Mesenchymal stem cell (in vitro differentiated cells and primary cell): ENCODE measurements at regions not wholly inside any gene's neighbourhood (a gene's known extent, or its start where the extent isn't known, plus 50 kb on each side); places are given as distances from the start of the nearest gene placed in this dataset.

ENCODE experiments used
- DNase-seq: peaks from one replicate; pipeline ENCODE4 v3.0.0-alpha.2; 2013
- H2AFZ ChIP-seq: one replicate; pipeline ENCODE4 v1.6.1; 2013; ENCODE audit warnings: low read depth, mild to moderate bottlenecking, control low read depth, inconsistent platforms, low read length, moderate library complexity
- H2AK5ac ChIP-seq: 2 replicates; pipeline ENCODE4 v1.6.1; 2013; ENCODE audit warnings: low read length, moderate library complexity, mild to moderate bottlenecking, inconsistent platforms; ENCODE audit not compliant: severe bottlenecking
- H2BK120ac ChIP-seq: one replicate; pipeline ENCODE4 v1.6.1; 2013; ENCODE audit warnings: low read depth, mild to moderate bottlenecking, inconsistent platforms, low read length, moderate library complexity
- H2BK12ac ChIP-seq, 2 experiments: one replicate each; pipeline ENCODE4 v1.6.1; 2013; ENCODE audit warnings: inconsistent platforms in 2 of 2, low read length in 2 of 2, mild to moderate bottlenecking in 2 of 2, moderate library complexity in 2 of 2, control low read depth in 1 of 2
- H2BK15ac ChIP-seq: one replicate; pipeline ENCODE4 v1.6.1; 2013; ENCODE audit warnings: mild to moderate bottlenecking, low read depth, inconsistent platforms; ENCODE audit not compliant: poor library complexity, severe bottlenecking
- H2BK5ac ChIP-seq: 2 replicates; pipeline ENCODE4 v1.6.1; 2013; ENCODE audit warnings: low read depth, mild to moderate bottlenecking, low read length, control low read depth, inconsistent platforms; ENCODE audit not compliant: poor library complexity, severe bottlenecking
- H3K14ac ChIP-seq, 2 experiments: one replicate each; pipeline ENCODE4 v1.6.1; 2013; ENCODE audit warnings: inconsistent platforms in 2 of 2, low read length in 2 of 2, control low read depth in 1 of 2, mild to moderate bottlenecking in 1 of 2, moderate library complexity in 1 of 2
- H3K18ac ChIP-seq, 2 experiments: one replicate each; pipeline ENCODE4 v1.6.1; 2013; ENCODE audit warnings: inconsistent platforms in 2 of 2, low read length in 2 of 2, control low read depth in 1 of 2, low read depth in 1 of 2, mild to moderate bottlenecking in 1 of 2
- H3K23ac ChIP-seq, 2 experiments: one replicate each; pipeline ENCODE4 v1.6.1; 2013; ENCODE audit warnings: inconsistent platforms in 2 of 2, low read length in 2 of 2, mild to moderate bottlenecking in 2 of 2, moderate library complexity in 2 of 2, control low read depth in 1 of 2
- H3K27ac ChIP-seq: 2 replicates; pipeline ENCODE4 v1.5.1; 2013; ENCODE audit warnings: mild to moderate bottlenecking, moderate library complexity, low read length, control low read depth, inconsistent platforms; ENCODE audit not compliant: poor library complexity, severe bottlenecking
- H3K27me3 ChIP-seq, 2 experiments: 2 replicates each; pipeline versions ENCODE4 v1.6.1 to v1.7.0; 2013; ENCODE audit warnings: low read length in 2 of 2, mild to moderate bottlenecking in 2 of 2, moderate library complexity in 2 of 2, control low read depth in 1 of 2, inconsistent platforms in 1 of 2; ENCODE audit not compliant: control insufficient read depth in 1 of 2, insufficient read depth in 1 of 2
- H3K36me3 ChIP-seq, 2 experiments: 2 replicates each; pipeline versions ENCODE4 v1.6.1 to v1.7.0; 2013; ENCODE audit warnings: low read length in 2 of 2, control low read depth in 1 of 2, inconsistent platforms in 1 of 2, low read depth in 1 of 2, mild to moderate bottlenecking in 1 of 2; ENCODE audit not compliant: insufficient read depth in 2 of 2, control insufficient read depth in 1 of 2
- H3K4ac ChIP-seq, 2 experiments: one replicate each; pipeline ENCODE4 v1.6.1; 2013; ENCODE audit warnings: inconsistent platforms in 2 of 2, low read length in 2 of 2, mild to moderate bottlenecking in 2 of 2, moderate library complexity in 2 of 2, control low read depth in 1 of 2, low read depth in 1 of 2
- H3K4me1 ChIP-seq: 2 replicates; pipeline ENCODE4 v1.6.1; 2013; ENCODE audit warnings: low read depth, low read length, control low read depth; ENCODE audit not compliant: control insufficient read depth, insufficient read depth
- H3K4me2 ChIP-seq: 2 replicates; pipeline ENCODE4 v1.6.1; 2013; ENCODE audit warnings: low read length, mild to moderate bottlenecking, inconsistent platforms; ENCODE audit not compliant: poor library complexity, severe bottlenecking
- H3K4me3 ChIP-seq, 2 experiments: 2 replicates each; pipeline versions ENCODE4 v1.5.1 to v1.7.0; 2013; ENCODE audit warnings: low read length in 2 of 2, mild to moderate bottlenecking in 2 of 2, control low read depth in 1 of 2, low read depth in 1 of 2; ENCODE audit not compliant: insufficient read depth in 1 of 2
- H3K79me1 ChIP-seq: replicated peaks from 2 replicates; pipeline ENCODE4 v1.6.1; 2013; ENCODE audit warnings: mild to moderate bottlenecking, control low read depth, low read length, inconsistent platforms; ENCODE audit not compliant: poor library complexity, severe bottlenecking
- H3K9ac ChIP-seq: 2 replicates; pipeline ENCODE4 v1.7.0; 2013; ENCODE audit warnings: mild to moderate bottlenecking, low read length, moderate library complexity
- H3K9me3 ChIP-seq: 2 replicates; pipeline ENCODE4 v1.7.0; 2013; ENCODE audit warnings: mild to moderate bottlenecking, low read length; ENCODE audit not compliant: control insufficient read depth
- H4K8ac ChIP-seq: one replicate; pipeline ENCODE4 v1.6.1; 2013; ENCODE audit warnings: inconsistent platforms, mild to moderate bottlenecking, low read length, moderate library complexity
- H4K91ac ChIP-seq: one replicate; pipeline ENCODE4 v1.6.1; 2013; ENCODE audit warnings: mild to moderate bottlenecking, low read length, inconsistent platforms
- WGBS: methylation state at CpG from one replicate; pipeline ENCODE4 v1.1.7; 2013; ENCODE audit warnings: mixed read lengths; 5-methylcytosine and 5-hydroxymethylcytosine counted together

DNA sequence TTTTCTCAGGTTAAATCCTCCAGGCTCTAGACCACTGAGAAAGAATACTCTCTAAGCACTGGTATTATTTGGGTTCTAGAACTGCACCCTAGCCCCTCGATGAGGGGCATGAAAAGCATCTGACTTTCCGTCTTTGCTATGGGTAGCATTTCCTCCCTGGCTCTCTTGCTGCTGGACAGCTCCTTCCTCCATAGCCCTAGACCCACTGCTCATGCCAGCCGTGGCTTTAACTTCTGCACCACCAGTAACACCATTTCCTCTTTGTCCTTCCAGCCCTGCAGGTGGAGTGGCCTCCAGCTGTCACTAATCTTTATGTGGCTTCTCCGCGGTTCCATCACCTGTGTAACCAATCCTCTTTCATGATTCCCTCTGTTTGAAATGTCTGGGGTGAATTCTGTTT, 194.9 kb downstream of the SCP2D1 start:
- Histone ChIP-seq H3K9ac (no peak overlapping the region), H3K4me3 (no peak overlapping the region), H3K79me1 (no peaks in the 10 kb centered on the region), H2BK5ac (no peak overlapping the region), H2BK15ac (no peak overlapping the region), H2AFZ (no peak overlapping the region), H2BK12ac (no peak overlapping the region), H3K9me3 (no peaks in the 10 kb centered on the region), H3K4me1 (no peaks in the 10 kb centered on the region), H3K23ac (no peak overlapping the region), H3K4me2 (no peak overlapping the region), H4K91ac (no peak overlapping the region), H4K8ac (no peak overlapping the region), H3K18ac (no peak overlapping the region), H3K4ac (no peak overlapping the region), H3K36me3 (no peaks in the 10 kb centered on the region), H3K27ac (no peak overlapping the region), H3K27me3 (peaks cover 0 to 8% of the 10 kb centered on the region in 2 experiments), H3K14ac (no peak overlapping the region), H2AK5ac (no peak overlapping the region), H2BK120ac (no peak overlapping the region)
- WGBS, result 41% methylated on average over 4 of the region's 5 CpGs
- DNase-seq, result no peak

DNA sequence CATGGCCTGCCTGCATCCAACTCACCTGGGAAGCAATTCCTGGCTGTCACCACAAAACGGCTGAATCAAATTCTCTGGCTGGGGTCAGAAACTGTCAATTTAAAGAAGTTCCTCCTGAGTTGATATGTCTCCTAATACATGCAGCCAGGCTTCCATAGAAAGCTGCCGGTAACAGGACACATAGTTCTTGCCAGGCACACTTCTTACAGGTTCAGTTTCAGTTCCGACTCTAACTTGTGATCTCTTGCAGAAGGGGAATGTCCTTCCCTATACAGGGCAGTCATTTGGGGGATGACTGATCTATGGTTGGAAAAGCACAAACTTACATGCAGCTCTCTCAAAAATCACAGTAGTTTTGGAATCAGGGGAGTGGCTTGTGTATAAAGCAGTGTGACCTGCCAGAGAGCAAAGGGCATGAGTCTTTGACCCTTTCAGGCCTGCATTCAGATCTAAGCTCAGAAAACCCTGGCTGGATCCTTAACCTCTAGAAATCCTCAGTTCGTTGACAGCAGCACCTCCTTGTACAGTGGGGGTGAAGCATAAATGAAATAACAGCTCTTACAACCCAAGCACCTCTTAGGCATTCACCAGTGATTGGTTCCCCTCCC, 195.6 kb downstream of the SCP2D1 start:
- H2BK15ac ChIP-seq, result no peak overlapping the region
- WGBS, result 78% methylated on average over 4 of the region's 4 CpGs
- H2BK12ac ChIP-seq, result no peak overlapping the region

DNA sequence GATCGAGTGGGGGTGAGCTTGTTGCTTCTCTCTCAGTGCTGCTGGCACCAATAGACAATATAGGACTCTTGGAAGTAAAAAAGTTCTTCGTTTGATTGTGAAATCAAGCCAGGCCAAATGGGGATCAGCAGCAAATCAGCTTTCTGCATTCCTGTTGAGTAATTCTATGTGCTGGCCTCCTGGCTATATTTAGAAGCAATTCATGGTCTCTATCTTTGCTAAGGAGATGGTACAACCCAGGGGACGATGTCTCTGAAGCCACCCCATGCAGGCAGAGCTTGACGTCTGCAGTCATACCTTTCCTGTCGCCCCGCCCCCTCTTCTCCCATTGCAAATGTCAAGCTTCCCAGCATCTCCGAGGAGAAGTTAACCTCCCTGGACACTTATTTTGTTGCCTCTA, 199.1 kb downstream of the SCP2D1 start:
- 37% methylated on average over 7 of the region's 7 CpGs for WGBS
- DNase-seq, result no peak

More for the DNA sequence above, 195.6 kb downstream of the SCP2D1 start:
- Histone ChIP-seq H3K4me3 (no peak overlapping the region), H3K27me3 (peaks cover 0 to 8% of the 10 kb centered on the region in 2 experiments), H2BK5ac (no peak overlapping the region), H3K4ac (no peak overlapping the region), H3K79me1 (no peaks in the 10 kb centered on the region), H3K14ac (no peak overlapping the region), H2BK120ac (no peak overlapping the region), H3K36me3 (no peaks in the 10 kb centered on the region), H3K9me3 (no peaks in the 10 kb centered on the region), H3K9ac (no peak overlapping the region), H2AFZ (no peak overlapping the region), H2AK5ac (no peak overlapping the region), H4K91ac (no peak overlapping the region), H3K4me2 (no peak overlapping the region), H3K23ac (no peak overlapping the region), H3K4me1 (no peaks in the 10 kb centered on the region), H4K8ac (no peak overlapping the region), H3K18ac (no peak overlapping the region), H3K27ac (no peak overlapping the region)
- no peak for DNase-seq

GRCh38 chr20:19013907-19014306, 198.5 kb upstream of the SLC24A3 start:
- H3K9ac ChIP-seq, result no peak overlapping the region
- no peaks in the 10 kb centered on the region for H3K36me3 ChIP-seq
- no peaks in the 10 kb centered on the region for H3K79me1 ChIP-seq
- no peak overlapping the region for H3K4ac ChIP-seq
- no peak overlapping the region for H2AFZ ChIP-seq
- no peaks in the 10 kb centered on the region for H3K9me3 ChIP-seq
- H3K23ac ChIP-seq, result no peak overlapping the region
- H3K27ac ChIP-seq, result no peak overlapping the region
- H3K18ac ChIP-seq, result no peak overlapping the region
- no peak overlapping the region for H2BK120ac ChIP-seq
- no peak overlapping the region for H2BK12ac ChIP-seq
- H4K91ac ChIP-seq, result no peak overlapping the region
- no peak overlapping the region for H2BK5ac ChIP-seq
- H2AK5ac ChIP-seq, result no peak overlapping the region
- no peak for DNase-seq
- no peak overlapping the region for H4K8ac ChIP-seq
- H3K27me3 ChIP-seq, result peaks cover 0 to 11% of the 10 kb centered on the region in 2 experiments
- WGBS, result 41% methylated on average over 2 of the region's 2 CpGs
- no peak overlapping the region for H3K14ac ChIP-seq
- no peak overlapping the region for H3K4me3 ChIP-seq
- H2BK15ac ChIP-seq, result no peak overlapping the region
- no peak overlapping the region for H3K4me2 ChIP-seq
- H3K4me1 ChIP-seq, result no peaks in the 10 kb centered on the region

More for the DNA sequence above, 199.1 kb downstream of the SCP2D1 start:
- no peaks in the 10 kb centered on the region for H3K36me3 ChIP-seq
- H2BK5ac ChIP-seq, result no peak overlapping the region
- no peak overlapping the region for H4K91ac ChIP-seq
- H3K27ac ChIP-seq, result no peak overlapping the region
- H3K4me1 ChIP-seq, result no peaks in the 10 kb centered on the region
- H3K23ac ChIP-seq, result no peak overlapping the region
- H2BK15ac ChIP-seq, result no peak overlapping the region
- H3K4me2 ChIP-seq, result no peak overlapping the region
- no peak overlapping the region for H2AFZ ChIP-seq
- H3K79me1 ChIP-seq, result no peaks in the 10 kb centered on the region
- no peak overlapping the region for H2AK5ac ChIP-seq
- H3K9me3 ChIP-seq, result no peaks in the 10 kb centered on the region
- H3K4me3 ChIP-seq, result peak overlapping the region in 1 of 2 experiments; percentile 8
- H3K9ac ChIP-seq, result no peak overlapping the region
- no peak overlapping the region for H3K18ac ChIP-seq
- peaks cover 0 to 12% of the 10 kb centered on the region in 2 experiments for H3K27me3 ChIP-seq
- H2BK12ac ChIP-seq, result no peak overlapping the region
- no peak overlapping the region for H3K4ac ChIP-seq
- no peak overlapping the region for H2BK120ac ChIP-seq
- no peak overlapping the region for H4K8ac ChIP-seq
- H3K14ac ChIP-seq, result no peak overlapping the region
